Adrenal gland (tissue), 5 donors: ENCODE measurements at regions not wholly inside any gene's neighbourhood (a gene's known extent, or its start where the extent isn't known, plus 50 kb on each side); places are given as distances from the start of the nearest gene placed in this dataset.

Experiments used
- CTCF ChIP-seq, 6 experiments: fragments of 450-650 bp in 4 of 6; fragments of 200-600 bp in 2 of 6; sonication (generic) in 1 of 6; IDR thresholded peaks; 1 replicate in 5 of 6; 2 replicates in 1 of 6; pipeline versions ENCODE4 v1.5.1 to v1.8.0; 2016 to 2021; ENCODE audit warnings: antibody characterized with exemption in 6 of 6, mild to moderate bottlenecking in 2 of 6, moderate library complexity in 1 of 6
- POLR2A ChIP-seq, 2 donors: fragments of 450-650 bp; IDR thresholded peaks; one replicate each; pipeline ENCODE4 v1.6.1; 2017; ENCODE audit warnings: antibody characterized with exemption in 2 of 2, mild to moderate bottlenecking in 2 of 2, moderate library complexity in 1 of 2
- donor health status: DM: no; HTN: no; CAD: no.

DNA sequence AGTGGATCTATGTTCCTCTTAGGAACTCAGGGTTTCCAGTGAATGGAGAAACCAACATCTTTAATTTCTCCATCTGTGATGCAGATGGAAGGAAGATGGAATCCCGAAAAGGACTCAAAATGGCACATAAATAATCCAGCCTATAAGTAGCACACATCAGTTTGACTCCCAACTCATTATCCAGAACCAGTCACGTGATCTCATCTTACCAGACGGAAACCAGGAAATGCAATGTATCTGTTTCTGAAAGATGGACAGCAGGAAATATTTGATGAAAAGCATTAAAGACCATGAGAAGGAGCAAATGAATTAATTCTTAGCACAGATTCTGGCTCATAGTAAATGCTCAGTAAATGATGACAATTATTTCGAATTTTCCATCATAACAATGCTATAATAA is 443.1 kb upstream of the FMR1 start:
- no peak for TF ChIP-seq POLR2A (IDR thresholded peaks at IDR 0.05)
- no peak for TF ChIP-seq CTCF (IDR thresholded peaks at IDR 0.05)
